ENCODE measurements at regions not wholly inside any gene's neighbourhood (a gene's known extent, or its start where the extent isn't known, plus 50 kb on each side); places are given as distances from the start of the nearest gene placed in this dataset.

DNA sequence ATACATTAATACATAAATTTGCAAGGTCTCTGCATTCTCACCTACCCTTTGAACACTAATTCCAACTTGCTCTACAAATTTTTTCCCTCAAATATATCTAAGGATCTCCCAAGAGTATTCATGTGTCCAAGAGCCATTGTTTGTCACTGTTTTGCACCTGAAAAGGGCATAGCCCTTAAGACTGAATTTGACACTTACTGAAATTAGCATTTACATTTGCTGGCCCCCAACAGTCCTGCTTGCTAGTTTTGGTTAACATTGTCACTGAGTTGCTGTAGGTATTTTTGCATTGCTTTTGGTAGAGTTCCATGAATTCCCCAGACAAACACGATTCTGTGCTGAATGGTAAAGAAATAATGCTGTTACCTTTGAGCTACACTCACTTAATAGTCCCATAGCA lies 57.3 kb downstream of the KCNA4 start:
- Histone ChIP-seq H3K4me3 (ENCODE audit: low read depth, low read length) (no peak overlapping the region), H3K9me3 (no peaks in the 10 kb centered on the region), H3K27me3 (no peaks in the 10 kb centered on the region), H3K4me1 (no peaks in the 10 kb centered on the region), H3K36me3 (no peaks in the 10 kb centered on the region)
- TF ChIP-seq, protein P1, sequence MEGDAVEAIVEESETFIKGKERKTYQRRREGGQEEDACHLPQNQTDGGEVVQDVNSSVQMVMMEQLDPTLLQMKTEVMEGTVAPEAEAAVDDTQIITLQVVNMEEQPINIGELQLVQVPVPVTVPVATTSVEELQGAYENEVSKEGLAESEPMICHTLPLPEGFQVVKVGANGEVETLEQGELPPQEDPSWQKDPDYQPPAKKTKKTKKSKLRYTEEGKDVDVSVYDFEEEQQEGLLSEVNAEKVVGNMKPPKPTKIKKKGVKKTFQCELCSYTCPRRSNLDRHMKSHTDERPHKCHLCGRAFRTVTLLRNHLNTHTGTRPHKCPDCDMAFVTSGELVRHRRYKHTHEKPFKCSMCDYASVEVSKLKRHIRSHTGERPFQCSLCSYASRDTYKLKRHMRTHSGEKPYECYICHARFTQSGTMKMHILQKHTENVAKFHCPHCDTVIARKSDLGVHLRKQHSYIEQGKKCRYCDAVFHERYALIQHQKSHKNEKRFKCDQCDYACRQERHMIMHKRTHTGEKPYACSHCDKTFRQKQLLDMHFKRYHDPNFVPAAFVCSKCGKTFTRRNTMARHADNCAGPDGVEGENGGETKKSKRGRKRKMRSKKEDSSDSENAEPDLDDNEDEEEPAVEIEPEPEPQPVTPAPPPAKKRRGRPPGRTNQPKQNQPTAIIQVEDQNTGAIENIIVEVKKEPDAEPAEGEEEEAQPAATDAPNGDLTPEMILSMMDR (IDR thresholded peaks at IDR 0.05; ENCODE audit: low read depth, low read length) = no peak
- no peak for DNase-seq

DNA sequence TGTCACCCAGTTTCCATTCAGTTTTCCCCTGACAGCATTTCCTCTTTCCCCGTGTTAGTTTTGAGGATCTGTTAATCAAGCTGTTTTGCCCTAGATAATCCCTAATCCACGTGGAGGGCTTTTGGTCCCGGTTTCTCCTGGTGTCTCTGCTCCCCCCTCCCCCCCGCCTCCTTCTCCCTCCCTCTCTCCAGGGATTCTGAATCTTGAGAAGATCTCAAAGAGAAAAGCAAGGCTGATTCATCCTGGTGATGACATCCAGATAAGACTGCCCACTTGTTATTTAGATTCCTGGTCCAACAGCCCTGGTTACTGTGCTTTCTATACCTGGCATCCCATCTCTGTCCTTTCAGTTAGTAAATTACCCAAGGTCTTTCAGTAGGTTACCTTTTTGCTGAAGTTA lies 59.4 kb downstream of the KCNA4 start:
- TF ChIP-seq, protein P1 (IDR thresholded peaks at IDR 0.05; ENCODE audit: low read depth, low read length) = no peak

DNA sequence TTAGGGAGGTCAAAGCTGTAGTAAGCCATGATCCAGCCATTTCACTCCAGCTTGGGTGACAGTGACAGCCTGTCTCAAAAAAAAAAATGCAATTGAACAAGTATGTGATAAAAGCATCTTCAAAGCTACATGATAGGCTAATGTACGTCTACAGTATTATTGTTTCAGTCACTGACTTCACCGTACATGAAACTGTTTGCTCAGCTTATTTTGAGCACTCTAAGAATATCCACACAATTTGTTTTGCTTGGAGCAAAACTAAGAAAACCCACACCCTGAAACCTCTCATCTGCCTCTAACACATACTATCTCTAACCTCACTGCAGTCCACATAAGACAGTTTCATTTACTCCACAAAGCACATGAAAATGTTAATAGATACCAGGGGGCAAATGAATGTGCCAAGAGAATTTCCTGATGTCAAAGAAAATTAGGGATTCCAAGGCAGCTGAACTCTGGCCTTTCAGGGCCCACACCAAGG lies 60.7 kb downstream of the KCNA4 start:
- TF ChIP-seq, protein P1 (IDR thresholded peaks at IDR 0.05; ENCODE audit: low read depth, low read length) = no peak
- no peak for DNase-seq
- Histone ChIP-seq H3K4me1 (no peaks in the 10 kb centered on the region), H3K36me3 (no peaks in the 10 kb centered on the region), H3K9me3 (no peaks in the 10 kb centered on the region), H3K27me3 (no peaks in the 10 kb centered on the region), H3K4me3 (ENCODE audit: low read depth, low read length) (no peak overlapping the region)

More for the DNA sequence above, 59.4 kb downstream of the KCNA4 start:
- Histone ChIP-seq H3K4me1 (no peaks in the 10 kb centered on the region), H3K9me3 (no peaks in the 10 kb centered on the region), H3K36me3 (no peaks in the 10 kb centered on the region), H3K4me3 (ENCODE audit: low read depth, low read length) (no peak overlapping the region), H3K27me3 (no peaks in the 10 kb centered on the region)
- no peak for DNase-seq

DNA sequence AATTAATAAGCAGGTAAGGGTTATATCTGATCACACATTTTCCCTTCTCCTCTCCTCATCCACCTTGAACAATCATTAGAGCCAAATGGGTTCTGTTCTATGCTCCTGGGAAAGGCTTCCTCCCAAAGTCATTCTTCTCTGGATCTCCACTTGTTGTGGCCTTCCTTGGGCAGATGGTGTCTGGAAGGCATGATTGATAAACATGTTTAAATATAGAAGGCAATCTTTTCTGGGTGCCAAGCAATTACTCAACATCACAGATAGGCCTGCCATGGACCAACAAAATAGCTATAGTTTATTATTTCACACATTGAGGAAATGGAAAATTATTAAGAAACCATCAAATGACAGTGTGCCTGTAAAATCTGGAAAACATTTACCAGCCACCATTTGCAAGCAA lies 73.5 kb downstream of the KCNA4 start:
- Histone ChIP-seq H3K4me3 (ENCODE audit: low read depth, low read length) (no peak overlapping the region), H3K36me3 (no peaks in the 10 kb centered on the region), H3K9me3 (no peaks in the 10 kb centered on the region), H3K27me3 (no peaks in the 10 kb centered on the region), H3K4me1 (no peaks in the 10 kb centered on the region)
- no peak for DNase-seq
- TF ChIP-seq, protein P1 (IDR thresholded peaks at IDR 0.05; ENCODE audit: low read depth, low read length) = no peak

DNA sequence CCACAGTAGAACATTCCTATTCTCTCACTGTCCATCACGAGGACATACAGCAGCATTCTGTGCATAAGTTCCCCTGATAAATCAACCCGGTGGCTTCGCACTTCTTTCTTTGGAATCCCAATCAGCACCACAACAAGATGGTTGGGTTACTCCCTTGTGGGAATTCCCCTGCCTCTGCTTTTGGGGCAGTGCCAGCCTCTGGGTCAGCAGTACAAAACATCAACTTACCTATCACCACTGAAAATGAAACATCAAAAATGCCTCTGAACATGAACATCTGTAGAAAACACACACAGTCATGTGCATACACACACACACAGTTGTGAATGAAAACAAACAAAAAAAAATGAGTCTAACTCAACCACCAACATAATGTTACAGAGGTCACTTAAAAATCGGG lies 79.3 kb downstream of the KCNA4 start:
- Histone ChIP-seq H3K9me3 (no peaks in the 10 kb centered on the region), H3K27me3 (no peaks in the 10 kb centered on the region), H3K4me1 (no peaks in the 10 kb centered on the region), H3K4me3 (ENCODE audit: low read depth, low read length) (no peak overlapping the region), H3K36me3 (no peaks in the 10 kb centered on the region)
- TF ChIP-seq, protein P1 (IDR thresholded peaks at IDR 0.05; ENCODE audit: low read depth, low read length) = no peak
- DNase-seq = no peak

DNA sequence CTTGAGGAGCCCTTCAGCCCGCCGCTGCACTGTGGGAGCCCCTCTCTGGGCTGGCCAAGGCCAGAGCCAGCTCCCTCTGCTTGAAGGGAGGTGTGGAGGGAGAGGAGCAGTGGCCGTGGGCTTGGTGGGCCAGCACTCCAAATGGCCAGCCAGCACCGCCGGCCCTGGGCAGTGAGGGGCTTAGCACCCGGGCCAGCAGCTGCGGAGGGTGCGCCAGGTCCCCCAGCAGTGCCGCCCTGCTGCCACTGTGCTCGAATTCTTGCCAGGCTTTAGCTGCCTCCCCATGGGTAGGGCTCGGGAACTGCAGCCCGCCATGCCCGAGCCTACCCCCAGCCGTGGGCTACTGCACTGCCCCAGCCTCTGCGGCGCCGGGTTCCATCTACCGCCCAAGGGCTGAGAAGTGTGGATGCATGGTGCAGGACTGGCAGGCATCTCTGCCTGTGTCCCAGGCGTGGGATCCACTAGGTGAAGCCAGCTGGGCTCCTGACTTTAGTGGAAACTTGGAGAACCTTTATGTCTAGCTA lies 82.7 kb downstream of the KCNA4 start:
- Histone ChIP-seq H3K27me3 (no peaks in the 10 kb centered on the region), H3K36me3 (no peaks in the 10 kb centered on the region), H3K4me3 (ENCODE audit: low read depth, low read length) (no peak overlapping the region), H3K9me3 (no peaks in the 10 kb centered on the region), H3K4me1 (no peaks in the 10 kb centered on the region)
- DNase-seq = no peak
- TF ChIP-seq, protein P1 (IDR thresholded peaks at IDR 0.05; ENCODE audit: low read depth, low read length) = no peak

Measured in BE2C (cell line).